Liver (tissue), 8 donors: ENCODE measurements at regions not wholly inside any gene's neighbourhood (a gene's known extent, or its start where the extent isn't known, plus 50 kb on each side); places are given as distances from the start of the nearest gene placed in this dataset.

Experiments used
- DNase-seq: peaks from one replicate; pipeline ENCODE4 v3.0.0-alpha.2; 2017; ENCODE audit warnings: low spot score
- H3K27ac ChIP-seq, 2 donors: one replicate each; pipeline ENCODE4 v1.7.0; 2013; ENCODE audit warnings: inconsistent platforms in 2 of 2, low read length in 2 of 2, control low read depth in 1 of 2, low read depth in 1 of 2, mild to moderate bottlenecking in 1 of 2
- H3K27me3 ChIP-seq, 4 donors: one replicate each; pipeline versions ENCODE4 v1.6.1 to v1.7.0; 2013; ENCODE audit warnings: low read length in 3 of 4, inconsistent platforms in 1 of 4, mild to moderate bottlenecking in 1 of 4, moderate library complexity in 1 of 4; ENCODE audit not compliant: control insufficient read depth in 4 of 4, insufficient read depth in 4 of 4
- H3K36me3 ChIP-seq, 4 donors: one replicate each; pipeline versions ENCODE4 v1.6.1 to v1.7.0; 2013; ENCODE audit warnings: low read length in 3 of 4, mild to moderate bottlenecking in 3 of 4, low read depth in 1 of 4, moderate library complexity in 1 of 4; ENCODE audit not compliant: control insufficient read depth in 4 of 4, insufficient read depth in 3 of 4
- H3K4me1 ChIP-seq, 4 donors: one replicate each; pipeline versions ENCODE4 v1.6.1 to v1.7.0; 2013; ENCODE audit warnings: low read length in 3 of 4, mild to moderate bottlenecking in 3 of 4, moderate library complexity in 1 of 4; ENCODE audit not compliant: control insufficient read depth in 4 of 4, insufficient read depth in 4 of 4
- H3K4me3 ChIP-seq, 3 donors: one replicate each; pipeline versions ENCODE4 v1.6.1 to v1.7.0; 2013; ENCODE audit warnings: low read length in 3 of 3, control low read depth in 1 of 3, low read depth in 1 of 3, mild to moderate bottlenecking in 1 of 3
- H3K9ac ChIP-seq, 2 donors: one replicate each; pipeline ENCODE4 v1.7.0; 2013; ENCODE audit warnings: low read length in 2 of 2, mild to moderate bottlenecking in 2 of 2, moderate library complexity in 2 of 2, control low read depth in 1 of 2, low read depth in 1 of 2
- H3K9me3 ChIP-seq, 4 donors: one replicate each; pipeline versions ENCODE4 v1.6.1 to v1.7.0; 2013; ENCODE audit warnings: low read length in 3 of 4; ENCODE audit not compliant: control insufficient read depth in 4 of 4
- ATF3 ChIP-seq: IDR thresholded peaks from 2 replicates; pipeline ENCODE4 v1.6.1; 2016; ENCODE audit warnings: antibody characterized with exemption
- CTCF ChIP-seq: fragments of 150-350 bp; IDR thresholded peaks from 2 replicates; pipeline ENCODE4 v1.5.1; 2017; ENCODE audit warnings: improper control_type of control experiment, low read depth, low read length; ENCODE audit not compliant: missing input control
- EGR1 ChIP-seq, 2 donors: IDR thresholded peaks; 2 replicates each; pipeline ENCODE4 v1.6.1; 2016 to 2018; ENCODE audit warnings: antibody characterized with exemption in 2 of 2, low read depth in 2 of 2
- FOXA1 ChIP-seq: IDR thresholded peaks from 2 replicates; pipeline ENCODE4 v1.6.1; 2016; ENCODE audit warnings: antibody characterized with exemption
- FOXA2 ChIP-seq: IDR thresholded peaks from 2 replicates; pipeline ENCODE4 v1.6.1; 2016; ENCODE audit warnings: antibody characterized with exemption
- GABPA ChIP-seq, 2 donors: IDR thresholded peaks in 1 of 2; conservative IDR thresholded peaks in 1 of 2; 2 replicates each; pipeline ENCODE4 v1.6.1; 2016; ENCODE audit warnings: antibody characterized with exemption in 2 of 2, mild to moderate bottlenecking in 1 of 2, moderate library complexity in 1 of 2
- HNF4A ChIP-seq, 2 donors: conservative IDR thresholded peaks; 2 replicates each; pipeline ENCODE4 v1.6.1; 2016; ENCODE audit warnings: antibody characterized with exemption in 2 of 2, mild to moderate bottlenecking in 2 of 2
- HNF4G ChIP-seq: IDR thresholded peaks from 2 replicates; pipeline ENCODE4 v1.6.1; 2016; ENCODE audit warnings: antibody characterized with exemption
- JUND ChIP-seq, 2 donors: IDR thresholded peaks; 2 replicates each; pipeline ENCODE4 v1.6.1; 2016; ENCODE audit warnings: antibody characterized with exemption in 2 of 2
- MAX ChIP-seq: IDR thresholded peaks from 2 replicates; pipeline ENCODE4 v1.6.1; 2016; ENCODE audit warnings: antibody characterized with exemption
- NR2F2 ChIP-seq: IDR thresholded peaks from 2 replicates; pipeline ENCODE4 v1.6.1; 2016; ENCODE audit warnings: antibody characterized with exemption
- RAD21 ChIP-seq, 2 donors: IDR thresholded peaks; 2 replicates each; pipeline ENCODE4 v1.6.1; 2016; ENCODE audit warnings: antibody characterized with exemption in 2 of 2, mild to moderate bottlenecking in 2 of 2
- REST ChIP-seq: IDR thresholded peaks from 2 replicates; pipeline ENCODE4 v1.6.1; 2016; ENCODE audit warnings: antibody characterized with exemption, mild to moderate bottlenecking
- YY1 ChIP-seq: IDR thresholded peaks from 2 replicates; pipeline ENCODE4 v1.6.1; 2016; ENCODE audit warnings: antibody characterized with exemption, mild to moderate bottlenecking
- ZBTB33 ChIP-seq: IDR thresholded peaks from 2 replicates; pipeline ENCODE4 v1.6.1; 2016; ENCODE audit warnings: antibody characterized with exemption
- WGBS: extraction: QIAGEN DNeasy Blood & Tissue Kit; methylation state at CpG from one replicate; pipeline ENCODE4 v1.1.7; 2013; 5-methylcytosine and 5-hydroxymethylcytosine counted together
- donor health status: healthy.
- donor health status: healthy.
- donor health status: healthy.
- donor health status: healthy.
- donor health status: healthy.

GRCh38 chr15:61457050-61457733 lies 228.1 kb upstream of the RORA start (continued):
- peak; percentile 47 for TF ChIP-seq MAX
- peak; percentile 71 to 79 for TF ChIP-seq JUND (IDR thresholded peaks at IDR 0.05)

GRCh38 chr15:61449186-61449702 lies 220.1 kb upstream of the RORA start:
- Histone ChIP-seq H3K4me3 (no peak overlapping the region), H3K9ac (no peak overlapping the region), H3K27me3 (no peaks in the 10 kb centered on the region), H3K27ac (no peak overlapping the region), H3K9me3 (peaks cover 0 to 7% (median under 1%) of the 10 kb centered on the region in 4 donors), H3K36me3 (no peaks in the 10 kb centered on the region), H3K4me1 (no peaks in the 10 kb centered on the region)
- TF ChIP-seq ZBTB33 (no peak), ATF3 (no peak), EGR1 (IDR thresholded peaks at IDR 0.05; ENCODE audit: low read depth in 2 of 2) (no peak), YY1 (no peak), HNF4A (conservative IDR thresholded peaks at IDR 0.05) (no peak), FOXA2 (no peak), MAX (no peak), GABPA (IDR thresholded peaks at IDR 0.05 in 1 of 2, conservative IDR thresholded peaks at IDR 0.05 in 1 of 2) (no peak)
- no peak for DNase-seq

- H3K9ac ChIP-seq: no peak overlapping the region
- 80% methylated on average over 4 of the region's 4 CpGs for WGBS
Observed at GRCh38 chr15:61447981-61448380, 218.9 kb upstream of the RORA start.

GRCh38 chr15:61444585-61444984 lies 215.5 kb upstream of the RORA start:
- WGBS: 49% methylated on average over 2 of the region's 2 CpGs
- H3K4me3 ChIP-seq: no peak overlapping the region
- H3K4me1 ChIP-seq: no peaks in the 10 kb centered on the region
- DNase-seq: no peak
- H3K9me3 ChIP-seq: peaks cover 0 to 7% (median 2%) of the 10 kb centered on the region in 4 donors
- no peaks in the 10 kb centered on the region for H3K27me3 ChIP-seq
- H3K9ac ChIP-seq: no peak overlapping the region
- H3K27ac ChIP-seq: no peak overlapping the region
- no peaks in the 10 kb centered on the region for H3K36me3 ChIP-seq
- TF ChIP-seq JUND (IDR thresholded peaks at IDR 0.05) (no peak), NR2F2 (no peak), GABPA (IDR thresholded peaks at IDR 0.05 in 1 of 2, conservative IDR thresholded peaks at IDR 0.05 in 1 of 2) (no peak), RAD21 (IDR thresholded peaks at IDR 0.05) (no peak), CTCF (no peak), ATF3 (no peak), HNF4A (conservative IDR thresholded peaks at IDR 0.05) (no peak), EGR1 (IDR thresholded peaks at IDR 0.05; ENCODE audit: low read depth in 2 of 2) (no peak), YY1 (no peak), REST (no peak), HNF4G (no peak)

More at GRCh38 chr15:61447981-61448380, 218.9 kb upstream of the RORA start:
- no peak overlapping the region for H3K4me3 ChIP-seq
- H3K36me3 ChIP-seq: no peaks in the 10 kb centered on the region
- H3K27me3 ChIP-seq: no peaks in the 10 kb centered on the region
- no peaks in the 10 kb centered on the region for H3K4me1 ChIP-seq
- peaks cover 0 to 7% (median 2%) of the 10 kb centered on the region in 4 donors for H3K9me3 ChIP-seq
- DNase-seq: no peak
- H3K27ac ChIP-seq: no peak overlapping the region
- TF ChIP-seq RAD21 (IDR thresholded peaks at IDR 0.05): no peak
- no peak for TF ChIP-seq FOXA1
